Osteocyte (in vitro differentiated cells): ENCODE measurements at regions not wholly inside any gene's neighbourhood (a gene's known extent, or its start where the extent isn't known, plus 50 kb on each side); places are given as distances from the start of the nearest gene placed in this dataset.

Experiments used
- DNase-seq: peaks from one replicate; pipeline ENCODE4 v3.0.0; 2021; ENCODE audit warnings: mixed read lengths; ENCODE audit not compliant: unreplicated experiment; ENCODE audit errors: extremely low spot score
- H3K27ac Mint-ChIP-seq: one replicate; pipeline ENCODE4 v1.8.0; 2021; ENCODE audit warnings: mild to moderate bottlenecking, mixed read lengths; ENCODE audit not compliant: unreplicated experiment
- H3K27me3 Mint-ChIP-seq: one replicate; pipeline ENCODE4 v1.8.0; 2021; ENCODE audit warnings: mixed read lengths; ENCODE audit not compliant: unreplicated experiment
- H3K36me3 Mint-ChIP-seq: one replicate; pipeline ENCODE4 v1.8.0; 2021; ENCODE audit warnings: mixed read lengths; ENCODE audit not compliant: unreplicated experiment
- H3K4me1 Mint-ChIP-seq: one replicate; pipeline ENCODE4 v1.8.0; 2021; ENCODE audit warnings: mixed read lengths; ENCODE audit not compliant: unreplicated experiment
- H3K4me3 Mint-ChIP-seq: one replicate; pipeline ENCODE4 v1.8.0; 2021; ENCODE audit warnings: mild to moderate bottlenecking, moderate library complexity, mixed read lengths; ENCODE audit not compliant: unreplicated experiment
- H3K9me3 Mint-ChIP-seq: one replicate; pipeline ENCODE4 v1.8.0; 2021; ENCODE audit warnings: mixed read lengths; ENCODE audit not compliant: unreplicated experiment
- CTCF ChIP-seq: fragments of 200-600 bp; sonication (generic); IDR thresholded peaks from 2 replicates; pipeline ENCODE4 v1.5.0; 2021; ENCODE audit warnings: antibody characterized with exemption, mild to moderate bottlenecking, moderate library complexity

GRCh38 chr21:34252751-34253150 is 111.1 kb upstream of the KCNE2 start:
- H3K4me1 Mint-ChIP-seq: no peaks in the 10 kb centered on the region
- no peak overlapping the region for H3K27ac Mint-ChIP-seq
- no peak for TF ChIP-seq CTCF

GRCh38 chr21:34255073-34255472 is 108.7 kb upstream of the KCNE2 start:
- Mint-ChIP-seq H3K4me1 (no peaks in the 10 kb centered on the region), H3K4me3 (no peak overlapping the region), H3K36me3 (peaks cover 12% of the 10 kb centered on the region), H3K27ac (no peak overlapping the region), H3K9me3 (peaks cover 31% of the 10 kb centered on the region), H3K27me3 (peaks cover 21% of the 10 kb centered on the region)
- no peak for DNase-seq
- TF ChIP-seq CTCF: no peak

More at GRCh38 chr21:34252751-34253150, 111.1 kb upstream of the KCNE2 start:
- DNase-seq: no peak
- Mint-ChIP-seq H3K36me3 (peaks cover 14% of the 10 kb centered on the region), H3K4me3 (no peak overlapping the region), H3K9me3 (peaks cover 26% of the 10 kb centered on the region), H3K27me3 (peaks cover 10% of the 10 kb centered on the region)

- peaks cover 20% of the 10 kb centered on the region for H3K9me3 Mint-ChIP-seq
- H3K27me3 Mint-ChIP-seq: peaks cover 21% of the 10 kb centered on the region
- no peak for TF ChIP-seq CTCF
- H3K4me3 Mint-ChIP-seq: no peak overlapping the region
- H3K4me1 Mint-ChIP-seq: peaks cover 6% of the 10 kb centered on the region
- H3K27ac Mint-ChIP-seq: no peak overlapping the region
- H3K36me3 Mint-ChIP-seq: peaks cover 13% of the 10 kb centered on the region
- DNase-seq: no peak
Observed at GRCh38 chr21:34260277-34261008, 103.4 kb upstream of the KCNE2 start.

- TF ChIP-seq CTCF: no peak
- Mint-ChIP-seq H3K9me3 (peaks cover 16% of the 10 kb centered on the region), H3K36me3 (peaks cover 12% of the 10 kb centered on the region), H3K4me3 (no peak overlapping the region), H3K4me1 (peaks cover 11% of the 10 kb centered on the region), H3K27ac (no peak overlapping the region), H3K27me3 (peaks cover 18% of the 10 kb centered on the region)
- no peak for DNase-seq
Observed at GRCh38 chr21:34261841-34262468, 101.9 kb upstream of the KCNE2 start.

GRCh38 chr21:34262469-34262845 is 101.3 kb upstream of the KCNE2 start:
- DNase-seq: no peak
- peaks cover 11% of the 10 kb centered on the region for H3K36me3 Mint-ChIP-seq
- peaks cover 11% of the 10 kb centered on the region for H3K4me1 Mint-ChIP-seq
- peaks cover 13% of the 10 kb centered on the region for H3K27me3 Mint-ChIP-seq
- H3K27ac Mint-ChIP-seq: no peak overlapping the region
- no peak for TF ChIP-seq CTCF
- no peak overlapping the region for H3K4me3 Mint-ChIP-seq
- peaks cover 13% of the 10 kb centered on the region for H3K9me3 Mint-ChIP-seq
